IPS-NIHi7 (cell line): ENCODE measurements at regions not wholly inside any gene's neighbourhood (a gene's known extent, or its start where the extent isn't known, plus 50 kb on each side); places are given as distances from the start of the nearest gene placed in this dataset.
"Not testable (repeated sequence)": the region's sequence is repeated elsewhere in the genome, so short reads cannot be mapped to it uniquely, and the experiment has no call there.

ENCODE experiments used
- DNase-seq: peaks from one replicate; pipeline ENCODE4 v3.0.0; 2012; ENCODE audit warnings: mixed read lengths; ENCODE audit errors: extremely low spot score

DNA sequence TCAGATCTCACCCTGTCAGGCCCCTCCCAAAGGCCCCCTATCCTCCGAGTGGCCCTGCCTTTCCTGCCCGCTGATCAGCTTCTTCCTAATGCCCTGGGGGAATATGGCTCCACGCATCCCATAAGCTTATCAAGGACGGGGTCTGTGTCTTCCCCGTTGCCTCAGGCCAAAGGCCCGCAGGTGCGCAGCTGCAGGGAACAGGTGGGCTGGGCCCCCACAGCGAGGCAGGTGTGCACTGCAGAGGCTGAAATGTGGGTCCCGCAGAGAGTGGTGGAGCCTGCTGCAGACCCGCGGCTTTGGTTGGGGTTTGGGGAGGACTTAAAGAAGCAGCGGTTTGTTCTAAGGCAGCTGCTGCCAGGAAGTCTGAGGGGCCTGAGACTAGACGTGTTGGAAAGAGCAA lies 220.8 kb upstream of the TCERG1L start:
- DNase-seq, result no peak

DNA sequence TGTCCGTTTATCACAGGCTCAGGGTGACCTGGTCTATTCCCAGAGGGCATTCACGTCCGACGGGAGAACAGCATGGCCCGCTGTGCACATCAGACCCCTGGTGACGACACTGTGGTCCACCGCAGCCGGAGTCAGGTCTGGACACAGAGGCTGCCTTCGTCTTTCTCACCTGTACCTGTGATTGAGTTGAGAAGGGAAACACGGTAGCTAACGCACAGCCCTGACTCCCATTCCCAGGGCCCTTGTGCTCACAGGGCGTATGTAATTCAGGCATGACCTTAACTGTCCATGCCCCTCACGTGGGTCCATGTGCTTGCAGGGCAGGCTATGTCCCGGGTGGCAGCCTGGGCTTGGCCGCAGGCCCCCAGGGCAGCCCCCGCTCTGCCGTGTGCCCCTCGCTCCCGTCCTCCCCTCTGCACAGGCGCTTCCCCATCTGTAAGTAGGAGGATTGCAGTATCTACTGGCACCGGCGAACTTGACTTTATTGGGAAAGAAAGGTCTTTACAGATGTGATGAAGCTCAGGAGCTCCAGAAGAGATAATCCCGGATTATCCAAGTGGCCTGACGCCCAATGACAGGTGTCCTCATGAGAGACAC lies 221.3 kb upstream of the TCERG1L start:
- DNase-seq, result no peak

DNA sequence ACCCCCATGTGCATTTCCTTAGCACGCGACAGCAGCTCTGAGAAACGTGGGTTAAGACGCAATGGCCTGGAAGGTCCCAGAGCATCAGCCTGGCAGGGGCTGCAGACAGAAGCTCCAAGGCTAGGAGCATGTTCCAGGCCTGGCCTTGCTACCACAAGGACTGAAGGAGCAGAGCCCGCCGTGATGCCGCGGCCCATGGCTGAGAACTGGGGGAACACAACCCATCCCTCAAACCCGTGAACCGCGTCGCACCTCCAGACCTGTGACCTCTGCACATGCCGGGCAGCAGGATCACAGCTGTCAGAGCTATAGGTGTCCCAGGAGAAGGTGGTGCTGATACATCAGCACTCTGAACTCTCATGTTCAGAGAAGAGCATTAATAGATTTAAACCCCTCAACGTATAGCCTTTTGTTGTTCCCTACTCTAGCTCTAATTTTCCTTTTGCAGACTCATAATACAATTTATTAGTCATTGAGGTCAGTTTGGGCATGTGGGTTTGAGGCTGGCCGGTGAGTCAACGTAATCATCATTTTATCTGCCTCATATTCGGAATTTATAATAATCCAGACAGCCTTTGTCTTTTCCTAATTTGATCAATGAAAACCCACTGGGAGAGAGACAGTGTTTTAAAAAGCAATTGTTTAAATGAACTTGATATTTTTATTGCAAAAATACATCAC lies 222.5 kb upstream of the TCERG1L start:
- DNase-seq, result no peak

DNA sequence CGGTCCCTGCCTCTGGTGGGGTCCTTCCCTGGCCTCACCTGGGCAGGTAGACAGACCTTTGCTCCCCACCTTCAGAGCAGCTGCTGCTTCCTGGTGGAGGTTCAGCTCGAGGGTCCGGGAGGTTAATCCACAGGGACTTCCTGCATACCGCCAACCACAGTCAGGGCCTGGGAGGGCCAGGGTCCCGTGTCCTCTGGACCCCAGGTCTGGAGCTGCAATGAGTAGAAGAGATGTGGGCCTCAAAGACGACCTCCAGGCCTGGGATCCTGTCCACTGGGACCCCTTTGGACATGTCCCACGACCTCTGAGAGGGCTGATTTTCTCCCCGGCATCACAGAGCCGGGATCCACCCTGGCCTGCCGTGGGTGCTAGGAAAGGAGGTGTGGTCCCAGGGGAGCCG lies 223.3 kb upstream of the TCERG1L start:
- no peak for DNase-seq

DNA sequence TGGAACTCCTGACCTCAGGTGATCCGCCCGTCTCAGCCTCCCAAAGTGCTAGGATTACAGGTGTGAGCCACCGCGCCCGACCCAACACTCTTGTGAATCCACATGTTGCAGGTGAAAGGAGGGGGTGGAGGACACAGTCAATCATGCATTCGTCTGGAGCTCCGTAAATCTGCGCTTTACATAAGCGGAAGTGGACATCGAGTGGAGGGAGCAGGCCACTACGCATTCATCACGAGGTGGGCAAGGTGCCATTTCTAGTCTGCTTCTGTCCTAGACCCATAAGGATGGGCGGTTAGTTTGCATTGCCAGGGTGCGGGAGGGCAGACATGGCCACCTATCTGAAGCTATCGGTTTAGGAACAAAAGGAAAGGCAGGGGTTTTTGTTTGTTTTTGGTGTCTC lies 225.2 kb upstream of the TCERG1L start:
- no peak for DNase-seq

DNA sequence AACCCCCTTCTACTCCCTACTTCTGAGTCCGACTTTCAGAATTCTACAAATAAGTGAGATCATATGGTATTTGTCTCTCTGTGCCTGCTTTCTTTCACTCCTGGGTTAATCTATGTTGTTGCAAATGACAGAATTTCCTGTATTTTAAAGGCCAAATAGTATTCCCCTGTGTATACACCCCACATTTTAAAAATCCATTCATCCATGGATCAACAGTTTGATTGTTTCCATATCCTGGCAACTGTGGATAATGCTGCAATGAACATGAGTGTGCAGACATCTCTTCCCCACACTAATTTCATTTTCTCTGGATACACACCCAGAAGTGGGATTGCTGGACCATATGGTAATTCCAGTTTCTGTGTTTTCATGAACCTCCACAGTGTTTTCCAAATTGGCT lies 225.8 kb upstream of the TCERG1L start:
- no peak for DNase-seq

DNA sequence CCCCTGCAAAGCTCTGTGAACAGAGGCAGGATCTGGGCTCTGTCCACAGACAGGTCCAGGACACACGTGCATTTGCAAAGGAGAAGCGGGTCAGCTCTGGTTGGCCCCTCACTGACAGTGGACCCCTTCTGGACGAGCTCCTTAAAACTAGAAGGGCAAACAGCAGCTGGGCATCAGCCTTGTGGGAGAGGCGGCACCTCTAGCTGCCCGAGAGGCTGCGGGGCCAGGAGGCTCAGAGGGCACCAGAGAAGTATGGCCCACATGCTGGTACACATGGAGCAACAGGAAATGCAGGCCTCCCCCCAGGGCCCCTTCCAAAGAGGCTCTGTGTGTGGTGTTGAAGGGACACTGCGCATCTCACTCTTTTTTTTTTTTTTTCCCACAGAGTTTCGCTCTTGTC lies 233.0 kb upstream of the TCERG1L start:
- no peak for DNase-seq

DNA sequence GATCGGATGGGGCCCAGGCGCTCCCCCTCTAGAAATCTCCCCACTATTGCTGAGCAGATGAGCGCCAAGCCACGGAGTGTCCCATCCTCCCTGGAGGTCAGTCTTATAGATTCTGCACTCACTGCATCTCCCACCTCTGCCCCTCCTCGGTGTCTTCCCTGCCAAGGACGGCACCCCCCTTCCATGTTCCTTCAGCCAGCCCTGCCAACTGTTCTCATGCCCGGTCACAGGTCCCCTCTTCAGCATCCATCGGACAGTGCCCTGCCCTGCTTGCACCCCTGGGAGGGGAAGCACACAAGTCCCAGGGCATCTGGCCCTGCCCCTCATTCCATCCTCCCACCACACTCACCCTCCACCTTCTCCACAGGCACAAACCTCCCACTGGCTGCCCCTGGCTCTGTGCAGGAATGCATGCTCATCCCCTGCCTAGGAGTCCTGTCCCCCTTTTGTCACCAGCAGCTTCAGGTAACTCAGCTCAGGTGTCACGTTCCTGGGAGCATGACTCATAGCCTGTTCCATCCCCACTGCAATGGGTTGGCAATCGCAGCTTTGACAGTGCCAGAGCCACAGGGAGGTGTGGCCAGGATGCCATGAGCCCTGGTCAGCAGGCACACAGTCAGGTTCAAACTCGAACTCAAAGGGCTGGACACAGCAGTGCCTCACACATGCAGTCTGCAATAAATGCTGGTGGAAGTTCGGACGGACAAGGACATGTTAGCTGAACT lies 234.7 kb upstream of the TCERG1L start:
- no peak for DNase-seq

DNA sequence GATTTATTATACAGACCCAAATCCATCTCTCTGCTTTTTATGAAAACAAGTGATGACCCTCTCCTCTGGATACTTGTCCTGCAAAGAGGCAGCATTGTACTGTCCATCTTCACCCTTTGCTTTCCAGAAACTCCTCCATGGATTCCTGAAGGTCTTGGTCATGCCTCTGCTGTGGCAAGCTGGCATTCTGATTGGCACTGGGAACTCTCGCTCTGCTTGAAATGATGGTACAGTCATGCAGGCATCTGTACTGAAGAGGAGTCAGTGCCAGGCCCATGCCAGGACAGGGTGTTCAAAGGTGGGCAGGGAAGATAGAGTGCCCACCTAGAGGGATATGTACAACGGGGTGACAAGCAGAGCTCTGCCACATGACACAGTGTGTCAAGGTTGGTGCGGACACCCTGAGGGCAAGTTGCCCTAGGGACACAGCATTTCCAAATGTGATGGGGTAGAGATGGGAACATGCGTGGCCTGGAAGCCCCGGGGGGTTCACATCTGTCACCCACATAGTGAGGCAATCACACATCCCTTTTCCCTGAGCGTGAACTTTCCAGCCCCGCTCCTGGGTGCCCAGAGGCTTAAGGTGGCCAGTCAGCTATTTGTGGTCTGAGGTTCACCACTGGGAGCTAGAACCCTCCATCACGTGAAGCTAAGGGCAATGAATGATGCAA lies 235.7 kb upstream of the TCERG1L start:
- DNase-seq, result no peak

DNA sequence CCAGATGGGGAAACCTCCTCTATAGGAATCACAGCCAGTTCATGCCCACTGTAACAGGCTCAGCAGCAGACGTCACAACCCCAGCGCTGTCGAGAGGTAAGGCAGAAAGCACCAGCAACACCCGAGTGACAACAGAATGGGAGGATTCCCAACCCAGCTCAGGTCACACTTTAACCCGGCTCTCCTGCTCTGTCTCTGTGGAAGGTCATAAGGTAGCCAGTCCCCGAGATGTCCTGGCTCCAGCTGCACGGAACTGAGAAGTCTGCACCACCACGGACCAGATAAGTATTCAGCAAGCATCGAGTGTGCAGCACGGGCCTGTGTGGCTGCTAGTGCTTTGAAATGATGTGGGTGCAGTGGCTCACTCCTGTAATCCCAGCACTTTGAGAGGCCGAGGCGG lies 236.7 kb upstream of the TCERG1L start:
- no peak for DNase-seq

DNA sequence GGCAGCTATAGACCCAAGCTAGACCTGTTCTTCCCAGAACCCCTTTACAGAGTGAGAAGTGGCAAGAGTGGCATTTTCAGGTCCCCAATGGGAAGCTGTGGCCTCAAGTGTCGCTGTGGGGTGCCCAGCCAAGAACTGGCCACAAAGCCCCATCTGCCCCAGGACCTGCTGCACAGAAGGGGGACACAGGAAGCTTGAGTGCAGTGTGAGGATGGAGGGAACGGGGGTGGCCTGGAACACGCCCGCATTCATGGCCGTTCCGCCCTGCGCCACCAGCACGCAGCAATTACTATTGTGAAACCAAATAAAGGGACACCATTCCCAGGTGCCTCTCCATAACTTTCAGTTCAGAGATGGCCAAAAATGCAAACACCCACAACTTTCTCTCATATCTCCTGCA lies 237.6 kb upstream of the TCERG1L start:
- DNase-seq, result no peak

DNA sequence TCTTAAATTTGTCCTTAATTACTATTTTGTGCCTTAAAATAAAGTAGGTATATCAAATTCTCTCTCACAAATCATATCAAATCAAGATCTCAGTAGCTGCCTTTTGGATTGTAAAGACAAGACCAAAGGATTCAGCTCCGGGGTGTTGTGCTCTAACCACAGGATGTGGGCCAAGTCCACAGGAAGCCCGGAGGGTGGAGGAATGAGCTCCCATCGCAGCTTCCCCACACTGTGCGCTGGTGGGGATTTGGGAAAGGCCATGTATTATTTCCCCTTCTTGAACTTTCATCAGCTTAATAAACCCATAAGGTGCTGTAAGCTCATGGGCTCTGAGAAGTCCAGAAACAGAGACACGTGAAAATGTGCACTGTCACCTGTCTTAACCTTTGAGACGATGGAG lies 241.6 kb upstream of the TCERG1L start:
- DNase-seq, result no peak

DNA sequence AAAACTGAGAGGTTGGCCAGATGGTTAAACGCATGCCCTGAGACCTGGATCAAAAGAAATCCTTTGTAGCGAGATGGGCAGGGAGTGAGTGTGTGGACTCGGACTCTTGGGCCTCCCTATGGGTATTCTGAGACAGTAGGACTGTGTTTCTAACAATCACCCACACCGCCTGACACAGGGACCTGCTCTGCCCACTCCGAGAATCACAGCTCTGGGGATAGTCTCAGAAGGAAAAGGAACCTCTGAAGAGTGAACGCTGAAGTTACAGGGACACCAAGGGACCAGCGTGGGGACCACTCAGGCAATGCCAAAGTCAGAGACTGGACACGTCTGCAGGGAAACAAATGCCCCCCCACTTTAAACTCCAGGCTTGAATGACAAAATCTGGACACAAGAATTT lies 242.1 kb upstream of the TCERG1L start:
- DNase-seq, result no peak

DNA sequence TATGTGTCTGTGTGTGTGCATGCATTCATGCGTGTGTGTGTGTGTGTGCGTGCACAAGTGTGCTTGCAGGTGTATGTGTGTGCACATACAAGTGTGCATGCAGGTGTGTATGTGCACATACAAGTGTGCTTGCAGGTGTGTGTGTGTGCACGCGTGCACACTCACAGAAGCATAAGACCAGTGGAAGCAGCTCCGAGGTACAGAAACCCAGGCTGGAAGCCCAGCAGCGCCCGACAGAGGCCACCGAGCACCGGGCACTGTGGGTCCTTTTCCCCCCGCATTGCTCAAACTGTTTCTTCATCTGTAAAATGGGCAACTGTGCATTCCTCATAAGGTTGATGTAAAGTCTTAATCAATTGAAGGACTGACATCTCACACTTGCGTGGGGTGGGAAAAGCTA lies 243.3 kb upstream of the TCERG1L start:
- no peak for DNase-seq

DNA sequence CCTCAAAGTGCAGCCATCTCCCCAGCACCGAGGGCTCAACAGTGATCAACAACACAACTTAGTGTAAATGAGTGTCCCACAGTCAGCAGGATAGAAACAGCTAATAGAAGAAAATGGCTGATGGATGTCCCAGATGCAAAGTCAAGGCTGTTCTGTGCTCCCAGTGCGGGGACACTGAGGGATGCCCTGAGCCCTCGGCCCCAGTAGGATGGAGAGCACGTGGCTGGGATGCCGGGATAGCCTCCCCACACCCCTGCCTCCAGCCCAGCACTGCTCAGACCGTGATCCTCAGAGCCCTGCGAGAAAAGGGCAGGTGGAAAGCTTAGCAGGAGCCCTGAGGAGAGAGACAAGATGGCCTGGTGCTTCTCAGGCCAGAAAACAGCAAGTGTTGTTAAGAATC lies 243.9 kb upstream of the TCERG1L start:
- no peak for DNase-seq

DNA sequence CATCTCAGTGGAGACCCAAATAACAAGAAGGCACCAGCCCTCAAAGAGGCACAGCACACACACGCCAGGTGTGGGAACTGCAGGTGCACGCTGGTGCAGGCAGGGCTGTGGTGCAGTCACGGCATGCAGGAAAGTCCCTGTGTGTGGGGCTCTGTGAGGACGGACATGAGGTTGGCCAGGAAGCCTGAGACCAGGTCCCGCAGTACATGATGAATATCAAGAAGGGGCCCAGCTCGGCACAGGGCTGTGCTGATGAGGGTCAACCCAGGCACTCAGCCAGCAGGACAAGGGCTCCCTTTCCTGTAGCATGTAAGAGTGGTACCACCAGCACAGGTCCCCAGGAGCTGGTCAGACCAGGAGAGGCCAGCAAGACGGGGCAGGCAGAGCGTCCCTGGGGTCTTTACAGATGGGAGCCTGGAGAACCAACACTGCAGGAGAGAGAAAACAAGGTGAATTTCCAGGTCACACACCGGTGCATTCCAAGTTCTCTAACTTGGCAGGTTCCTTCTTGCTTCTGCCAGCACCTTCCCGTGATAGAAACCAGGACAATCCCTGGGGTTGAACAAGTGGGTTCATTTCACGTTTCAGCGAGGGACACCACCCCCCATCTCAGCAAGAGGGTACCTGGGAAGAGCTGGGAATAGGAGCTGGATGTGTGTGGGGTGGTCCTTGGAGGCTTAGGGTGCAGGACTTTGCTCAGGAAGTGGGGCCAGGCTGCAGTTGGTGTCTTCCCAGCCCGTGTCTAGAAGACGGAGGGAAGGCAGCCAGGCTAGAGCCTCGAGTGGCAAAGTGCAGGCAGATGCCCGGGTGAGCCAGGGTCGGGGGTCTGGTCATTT lies 244.8 kb upstream of the TCERG1L start:
- no peak for DNase-seq

DNA sequence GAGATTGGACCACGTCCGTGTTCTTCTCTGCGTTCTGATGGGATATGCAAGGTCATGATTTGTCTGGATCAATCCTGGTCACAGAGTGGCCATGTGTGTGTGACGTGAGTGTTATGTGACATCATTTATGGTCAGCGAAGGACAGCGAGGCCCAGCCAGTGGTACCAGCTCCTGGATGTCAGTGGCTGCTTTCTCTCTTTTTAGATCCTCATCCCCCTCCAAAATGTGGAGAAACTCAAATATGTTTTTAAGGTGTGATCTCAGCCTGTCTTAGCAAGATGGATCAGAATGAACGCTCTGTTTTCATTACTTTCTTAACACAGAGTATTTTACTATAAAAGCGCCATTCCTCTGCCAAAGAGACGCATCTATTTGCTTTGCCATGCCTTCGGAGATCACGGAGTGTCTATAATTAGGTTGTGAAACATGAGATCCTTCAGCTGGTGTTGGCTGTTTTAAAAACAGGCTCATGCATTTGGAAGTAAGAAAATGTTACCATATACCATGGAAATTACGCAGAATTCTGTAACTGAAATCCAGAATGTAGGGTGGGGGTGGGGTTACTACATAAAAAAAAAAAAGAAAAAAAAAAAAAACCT lies 245.5 kb upstream of the TCERG1L start:
- no peak for DNase-seq

DNA sequence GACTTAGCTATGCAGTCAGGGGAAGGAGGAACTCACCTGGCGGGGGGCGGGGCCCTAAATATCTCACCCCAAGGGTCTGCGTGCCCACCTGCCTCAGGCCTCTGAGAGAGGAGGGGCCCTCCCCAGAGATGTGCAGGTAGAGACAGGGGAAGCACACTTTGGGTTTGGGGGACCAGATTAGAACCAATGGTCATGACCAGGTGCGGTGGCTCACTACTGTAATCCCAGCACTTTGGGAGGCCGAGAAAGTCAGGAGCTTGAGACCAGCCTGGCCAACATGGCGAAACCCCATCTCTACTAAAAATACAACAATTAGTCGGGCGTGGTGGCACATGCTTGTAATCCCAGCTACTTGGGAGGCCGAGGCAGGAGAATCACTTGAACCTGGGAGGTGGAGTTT lies 246.4 kb upstream of the TCERG1L start:
- not testable (repeated sequence) for DNase-seq

DNA sequence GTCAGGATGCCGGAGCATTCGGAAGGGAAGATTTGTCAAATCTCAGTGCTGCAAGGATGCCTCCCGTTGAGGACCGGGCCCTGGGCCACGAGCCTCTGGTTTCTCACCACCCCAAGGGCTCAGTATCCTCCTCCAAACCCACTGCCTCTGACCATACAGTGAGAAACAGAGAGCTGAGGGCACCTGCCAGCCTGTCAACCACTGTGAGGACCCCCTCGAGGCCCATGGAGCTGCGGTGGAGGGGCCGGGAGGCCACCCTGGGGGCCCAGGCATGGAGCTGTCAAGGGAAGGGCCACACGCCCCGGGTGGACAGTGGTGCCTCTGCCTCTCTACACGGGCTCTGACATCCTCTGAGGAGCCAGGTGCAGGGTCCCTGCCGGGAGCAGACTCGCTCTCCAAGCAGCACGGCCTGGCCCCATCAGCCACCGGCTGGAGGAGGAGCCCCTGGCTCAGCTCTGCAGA lies 248.0 kb upstream of the TCERG1L start:
- no peak for DNase-seq

DNA sequence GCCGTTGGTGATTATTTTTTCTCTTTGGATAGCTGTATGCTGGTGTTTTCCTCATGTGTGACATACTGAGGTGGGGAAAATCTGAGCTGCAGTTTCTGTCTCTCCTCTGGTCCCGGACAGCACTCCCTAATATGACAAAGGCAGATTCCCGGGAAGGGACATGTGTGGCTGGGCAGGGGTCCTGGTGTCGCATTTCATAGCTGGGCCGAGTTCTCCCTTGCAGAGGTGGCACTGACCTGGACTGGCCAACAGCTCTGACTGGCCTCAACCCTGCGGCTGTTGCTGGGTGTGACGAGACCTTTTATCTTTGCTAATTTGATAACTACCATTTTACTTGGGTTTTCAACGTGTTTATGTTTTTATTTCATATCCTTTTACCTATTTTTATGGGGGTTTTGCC lies 248.6 kb upstream of the TCERG1L start:
- DNase-seq, result no peak

DNA sequence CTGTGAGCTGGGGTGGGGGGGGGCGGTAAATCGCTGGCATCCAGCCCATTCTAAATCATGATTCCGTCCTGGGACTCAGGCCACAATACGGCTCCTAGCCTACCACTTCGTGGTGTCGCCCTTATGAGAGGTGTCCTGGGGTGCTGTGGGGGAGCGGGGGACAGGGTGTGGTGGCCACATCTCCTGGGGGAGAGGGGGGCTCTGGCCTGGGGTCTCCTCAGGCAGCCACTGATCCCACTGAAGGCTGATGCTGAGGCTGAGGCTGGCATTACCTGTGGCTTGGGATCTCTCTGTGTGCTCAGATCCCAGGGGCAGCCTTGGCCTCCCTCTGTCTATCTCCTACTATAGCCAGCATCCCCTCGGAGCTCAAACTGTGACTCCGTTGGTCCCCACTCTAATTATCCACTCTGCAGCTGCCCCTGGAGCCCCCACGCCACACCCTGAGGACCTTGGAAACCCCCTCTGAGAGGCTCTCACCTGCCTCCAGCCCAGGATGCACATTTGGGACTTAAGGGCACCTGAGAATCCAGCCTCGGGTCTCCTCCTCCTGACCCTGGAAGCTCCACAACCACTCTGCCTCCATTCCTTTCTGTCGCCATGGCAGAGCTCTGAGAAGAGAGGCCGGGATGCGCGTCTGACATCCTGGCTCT lies 249.3 kb upstream of the TCERG1L start:
- no peak for DNase-seq
